ENCODE measurements at regions not wholly inside any gene's neighbourhood (a gene's known extent, or its start where the extent isn't known, plus 50 kb on each side); places are given as distances from the start of the nearest gene placed in this dataset.
A peak's percentile ranks its signal among the peaks of the same experiment; 100 is the strongest.

DNA sequence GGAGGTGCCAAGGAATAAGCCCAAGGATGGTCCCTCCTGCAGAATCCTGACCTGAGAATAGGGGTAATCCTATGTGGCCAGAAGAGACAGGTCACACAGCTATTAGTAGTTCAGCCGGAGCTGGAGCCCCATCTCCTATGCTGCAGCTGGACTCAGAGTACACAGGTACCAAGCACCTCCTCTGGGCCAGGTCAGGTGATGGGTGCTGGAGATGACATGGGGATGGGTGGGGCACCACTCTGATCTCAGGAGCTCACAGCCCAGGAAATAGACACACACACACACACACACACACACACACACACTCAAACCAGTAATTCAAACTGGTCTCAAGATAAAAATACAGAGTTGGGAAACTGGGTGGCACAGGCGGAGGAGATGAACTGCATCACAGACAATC lies 54.2 kb upstream of the SSBP3 start:
- ATAC-seq (ENCODE audit: poor library complexity) (peak; percentile 98), DNase-seq (peak in 12 of 14 experiments; percentile 28 to 88 (median 62))
- H3K9me3 ChIP-seq (ENCODE audit: control insufficient read depth in 1 of 2, insufficient read depth in 1 of 2, low read length in 2 of 2): no peaks in the 10 kb centered on the region
- H3K4me3 ChIP-seq (ENCODE audit: low read length): no peak overlapping the region
- H3K36me3 ChIP-seq (ENCODE audit: insufficient read depth, low read length): no peaks in the 10 kb centered on the region
- Mint-ChIP-seq H3K36me3 (ENCODE audit: low read depth) (no peaks in the 10 kb centered on the region), H3K9me3 (no peaks in the 10 kb centered on the region), H3K4me1 (ENCODE audit: low read depth) (peaks cover 45% of the 10 kb centered on the region), H3K27me3 (no peaks in the 10 kb centered on the region), H3K27ac (peak overlapping the region; percentile 83), H3K4me3 (peak overlapping the region; percentile 66)
- H3K27ac ChIP-seq (ENCODE audit: low read depth in 1 of 2, low read length in 2 of 2): peak overlapping the region; percentile 38 to 55
- TF ChIP-seq, protein P1, sequence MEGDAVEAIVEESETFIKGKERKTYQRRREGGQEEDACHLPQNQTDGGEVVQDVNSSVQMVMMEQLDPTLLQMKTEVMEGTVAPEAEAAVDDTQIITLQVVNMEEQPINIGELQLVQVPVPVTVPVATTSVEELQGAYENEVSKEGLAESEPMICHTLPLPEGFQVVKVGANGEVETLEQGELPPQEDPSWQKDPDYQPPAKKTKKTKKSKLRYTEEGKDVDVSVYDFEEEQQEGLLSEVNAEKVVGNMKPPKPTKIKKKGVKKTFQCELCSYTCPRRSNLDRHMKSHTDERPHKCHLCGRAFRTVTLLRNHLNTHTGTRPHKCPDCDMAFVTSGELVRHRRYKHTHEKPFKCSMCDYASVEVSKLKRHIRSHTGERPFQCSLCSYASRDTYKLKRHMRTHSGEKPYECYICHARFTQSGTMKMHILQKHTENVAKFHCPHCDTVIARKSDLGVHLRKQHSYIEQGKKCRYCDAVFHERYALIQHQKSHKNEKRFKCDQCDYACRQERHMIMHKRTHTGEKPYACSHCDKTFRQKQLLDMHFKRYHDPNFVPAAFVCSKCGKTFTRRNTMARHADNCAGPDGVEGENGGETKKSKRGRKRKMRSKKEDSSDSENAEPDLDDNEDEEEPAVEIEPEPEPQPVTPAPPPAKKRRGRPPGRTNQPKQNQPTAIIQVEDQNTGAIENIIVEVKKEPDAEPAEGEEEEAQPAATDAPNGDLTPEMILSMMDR (IDR thresholded peaks at IDR 0.05): no peak
- ChIA-PET POLR2A (interaction anchor here (1.0 to 4.8 kb wide), 8 partner anchors 9 to 261 kb away, joined by 4 to 28 read pairs (median 9); partner anchors contain the start of genes CYB5RL, MRPL37 and SSBP3), CTCF (no interaction called here)
- peaks cover 44% of the 10 kb centered on the region for H3K4me1 ChIP-seq (ENCODE audit: insufficient read depth, low read length)
- H3K27me3 ChIP-seq (ENCODE audit: control insufficient read depth in 1 of 2, insufficient read depth in 2 of 2, low read length in 2 of 2): no peaks in the 10 kb centered on the region
- intact Hi-C loops (cut with DNase I, micrococcal nuclease): no loop called here

DNA sequence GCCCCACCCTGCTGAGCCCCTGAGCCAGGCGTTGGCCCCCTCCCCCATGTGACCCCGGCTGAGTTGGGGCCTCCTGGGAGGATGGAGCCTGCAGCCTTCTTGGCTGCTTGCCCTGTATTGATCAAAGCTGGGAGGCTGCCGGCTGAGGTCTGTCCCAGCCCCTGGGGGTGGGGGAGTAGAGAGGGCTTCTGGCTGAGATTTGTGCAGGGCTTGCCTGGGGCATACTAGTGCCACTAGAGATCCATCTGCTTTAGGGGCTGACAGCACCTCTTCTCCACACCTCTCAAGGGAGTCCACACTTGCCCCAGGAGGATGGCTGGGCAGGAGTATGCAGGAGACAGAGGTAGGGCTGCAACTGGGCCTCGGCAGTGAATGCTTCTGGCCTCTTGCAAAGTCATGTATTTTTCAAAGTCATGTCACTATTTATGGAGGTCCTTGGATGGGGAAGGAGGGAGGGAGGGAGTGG lies 53.6 kb upstream of the SSBP3 start:
- H3K4me3 Mint-ChIP-seq: peak overlapping the region; percentile 66
- Histone ChIP-seq H3K4me1 (ENCODE audit: insufficient read depth, low read length) (peaks cover 41% of the 10 kb centered on the region), H3K27me3 (ENCODE audit: control insufficient read depth in 1 of 2, insufficient read depth in 2 of 2, low read length in 2 of 2) (no peaks in the 10 kb centered on the region), H3K9me3 (ENCODE audit: control insufficient read depth in 1 of 2, insufficient read depth in 1 of 2, low read length in 2 of 2) (no peaks in the 10 kb centered on the region), H3K36me3 (ENCODE audit: insufficient read depth, low read length) (no peaks in the 10 kb centered on the region), H3K27ac (ENCODE audit: low read depth in 1 of 2, low read length in 2 of 2) (peak overlapping the region; percentile 55 to 56), H3K4me3 (ENCODE audit: low read length) (no peak overlapping the region)
- no peaks in the 10 kb centered on the region for H3K27me3 Mint-ChIP-seq
- no peaks in the 10 kb centered on the region for H3K36me3 Mint-ChIP-seq (ENCODE audit: low read depth)
- TF ChIP-seq, protein P1 (IDR thresholded peaks at IDR 0.05): no peak
- POLR2A ChIA-PET: interaction anchor here (1.0 to 4.8 kb wide), 8 partner anchors 9 to 260 kb away, joined by 4 to 28 read pairs (median 9); partner anchors contain the start of genes CYB5RL, MRPL37 and SSBP3
- DNase-seq (peak in 3 of 14 experiments; percentile 16 to 48 (median 26)), ATAC-seq (ENCODE audit: poor library complexity) (peak; percentile 9)
- peak overlapping the region; percentile 83 for H3K27ac Mint-ChIP-seq
- intact Hi-C loops (cut with DNase I, micrococcal nuclease): no loop called here
- H3K4me1 Mint-ChIP-seq (ENCODE audit: low read depth): peaks cover 45% of the 10 kb centered on the region
- CTCF ChIA-PET: no interaction called here
- no peaks in the 10 kb centered on the region for H3K9me3 Mint-ChIP-seq

DNA sequence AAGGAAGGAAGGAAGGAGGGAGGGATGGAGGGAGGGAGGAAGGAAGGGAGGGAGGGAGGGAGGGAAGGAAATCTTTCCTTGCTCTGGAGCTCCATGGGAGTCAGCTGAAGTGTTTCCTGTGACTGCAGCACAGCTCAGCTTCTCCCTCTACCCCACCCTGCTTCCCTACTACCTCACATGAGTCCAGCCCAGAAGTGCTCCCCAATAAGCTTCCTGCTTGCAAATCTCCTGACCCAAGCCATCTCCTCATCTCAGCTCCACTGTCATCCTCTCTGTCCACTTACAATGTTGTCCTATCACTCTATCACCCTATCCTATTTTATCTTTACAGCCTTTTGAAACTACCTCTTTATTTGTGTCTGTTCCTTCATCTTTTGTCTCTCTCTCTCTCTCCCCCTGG lies 52.9 kb upstream of the SSBP3 start:
- DNase-seq: no peak
- H3K4me1 Mint-ChIP-seq (ENCODE audit: low read depth): peaks cover 45% of the 10 kb centered on the region
- H3K4me3 ChIP-seq (ENCODE audit: low read length): no peak overlapping the region
- H3K36me3 Mint-ChIP-seq (ENCODE audit: low read depth): no peaks in the 10 kb centered on the region
- H3K4me3 Mint-ChIP-seq: no peak overlapping the region
- intact Hi-C loops (cut with DNase I, micrococcal nuclease): no loop called here
- peak overlapping the region; percentile 55 to 56 for H3K27ac ChIP-seq (ENCODE audit: low read depth in 1 of 2, low read length in 2 of 2)
- CTCF ChIA-PET: no interaction called here
- H3K27me3 Mint-ChIP-seq: no peaks in the 10 kb centered on the region
- peaks cover 34% of the 10 kb centered on the region for H3K4me1 ChIP-seq (ENCODE audit: insufficient read depth, low read length)
- peak overlapping the region; percentile 83 for H3K27ac Mint-ChIP-seq
- H3K27me3 ChIP-seq (ENCODE audit: control insufficient read depth in 1 of 2, insufficient read depth in 2 of 2, low read length in 2 of 2): no peaks in the 10 kb centered on the region
- ATAC-seq (ENCODE audit: poor library complexity): no peak
- TF ChIP-seq, protein P1 (IDR thresholded peaks at IDR 0.05): no peak
- H3K9me3 ChIP-seq (ENCODE audit: control insufficient read depth in 1 of 2, insufficient read depth in 1 of 2, low read length in 2 of 2): no peaks in the 10 kb centered on the region
- H3K9me3 Mint-ChIP-seq: no peaks in the 10 kb centered on the region
- H3K36me3 ChIP-seq (ENCODE audit: insufficient read depth, low read length): no peaks in the 10 kb centered on the region
- POLR2A ChIA-PET: interaction anchor here (1.6 to 4.8 kb wide), 4 partner anchors 10 to 259 kb away, joined by 4 to 28 read pairs (median 16); partner anchors contain the start of genes CYB5RL, MRPL37 and SSBP3
